HEK293T (cell line): ENCODE measurements at regions not wholly inside any gene's neighbourhood (a gene's known extent, or its start where the extent isn't known, plus 50 kb on each side); places are given as distances from the start of the nearest gene placed in this dataset.
A peak's percentile ranks its signal among the peaks of the same experiment; 100 is the strongest.
"Not testable (repeated sequence)": the region's sequence is repeated elsewhere in the genome, so short reads cannot be mapped to it uniquely, and the experiment has no call there.

Experiments
- CTCF ChIA-PET: fragments of 350-600 bp; formaldehyde crosslinking; extraction: SDS; loops from one replicate; lab custom pipeline; 2021; ENCODE audit warnings: antibody characterized with exemption, inconsistent platforms; lab: Yijun Ruan, JAX
- POLR2A ChIA-PET: fragments of 350-600 bp; formaldehyde crosslinking; extraction: SDS; loops from one replicate; lab custom pipeline; 2020; ENCODE audit warnings: antibody characterized with exemption, inconsistent platforms; lab: Yijun Ruan, JAX
- DNase-seq: peaks from one replicate; pipeline ENCODE4 v3.0.0; 2012; ENCODE audit warnings: mixed read lengths; ENCODE audit errors: extremely low spot score
- ARNT ChIP-seq: fragments of 450-650 bp; IDR thresholded peaks from 2 replicates; pipeline ENCODE4 v1.6.1; 2017; ENCODE audit warnings: mild to moderate bottlenecking
- BHLHE40 ChIP-seq: fragments of 450-650 bp; IDR thresholded peaks from 2 replicates; pipeline ENCODE4 v1.6.1; 2016; ENCODE audit warnings: mild to moderate bottlenecking, moderate library complexity, borderline replicate concordance
- CTBP1 ChIP-seq: fragments of 450-650 bp; IDR thresholded peaks from 2 replicates; pipeline ENCODE4 v1.6.1; 2016; ENCODE audit warnings: borderline replicate concordance
- ELF4 ChIP-seq: fragments of 450-650 bp; IDR thresholded peaks from 2 replicates; pipeline ENCODE4 v1.6.1; 2017; ENCODE audit warnings: antibody characterized with exemption
- FOXA1 ChIP-seq: fragments of 450-650 bp; IDR thresholded peaks from 2 replicates; pipeline ENCODE4 v1.6.1; 2016; ENCODE audit warnings: mild to moderate bottlenecking
- FOXK2 ChIP-seq: fragments of 450-650 bp; IDR thresholded peaks from 2 replicates; pipeline ENCODE4 v1.6.1; 2016; ENCODE audit warnings: mild to moderate bottlenecking
- FOXM1 ChIP-seq: fragments of 450-650 bp; IDR thresholded peaks from 2 replicates; pipeline ENCODE4 v1.6.1; 2017; ENCODE audit warnings: mild to moderate bottlenecking, borderline replicate concordance
- HDGF ChIP-seq: fragments of 450-650 bp; IDR thresholded peaks from 2 replicates; pipeline ENCODE4 v1.6.1; 2017; ENCODE audit warnings: antibody characterized with exemption, borderline replicate concordance
- L3MBTL2 ChIP-seq: fragments of 450-650 bp; conservative IDR thresholded peaks from 2 replicates; pipeline ENCODE4 v1.6.1; 2016; ENCODE audit warnings: mild to moderate bottlenecking
- LEF1 ChIP-seq: fragments of 450-650 bp; IDR thresholded peaks from 2 replicates; pipeline ENCODE4 v1.6.1; 2017; ENCODE audit warnings: mild to moderate bottlenecking, borderline replicate concordance
- NFRKB ChIP-seq: fragments of 450-650 bp; IDR thresholded peaks from 2 replicates; pipeline ENCODE4 v1.6.1; 2016; ENCODE audit warnings: mild to moderate bottlenecking, moderate library complexity
- PKNOX1 ChIP-seq: fragments of 450-650 bp; IDR thresholded peaks from 2 replicates; pipeline ENCODE4 v1.6.1; 2016
- SP1 ChIP-seq: fragments of 450-650 bp; IDR thresholded peaks from 2 replicates; pipeline ENCODE4 v1.6.1; 2017
- SUZ12 ChIP-seq: fragments of 450-650 bp; IDR thresholded peaks from 2 replicates; pipeline ENCODE4 v1.6.1; 2016; ENCODE audit warnings: mild to moderate bottlenecking
- TARDBP ChIP-seq: fragments of 450-650 bp; IDR thresholded peaks from 2 replicates; pipeline ENCODE4 v1.6.1; 2016
- ZNF384 ChIP-seq: fragments of 450-650 bp; IDR thresholded peaks from 2 replicates; pipeline ENCODE4 v1.6.1; 2016

DNA sequence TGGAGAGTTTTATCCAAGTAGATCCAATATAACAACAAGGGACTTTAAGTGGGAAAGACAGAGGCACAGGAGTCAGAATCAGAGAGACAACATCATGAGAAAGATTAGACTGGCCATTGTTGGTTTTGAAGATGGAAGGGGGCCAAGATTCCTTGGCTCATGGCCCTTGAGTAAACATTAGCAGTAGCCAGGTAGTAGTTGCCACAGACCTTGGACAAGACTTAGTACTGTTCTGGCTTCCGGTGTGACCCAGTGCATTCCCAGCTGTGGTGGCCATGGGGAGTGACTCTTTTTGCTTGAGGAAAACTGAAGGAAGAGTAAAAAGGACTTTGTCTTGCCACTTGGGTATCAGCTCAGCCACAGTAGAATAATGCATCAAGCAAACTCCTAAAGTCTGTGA lies 462.2 kb upstream of the CPXCR1 start:
- ChIA-PET POLR2A (no interaction called here), CTCF (no interaction called here)
- TF ChIP-seq FOXA1 (no peak), ARNT (no peak), L3MBTL2 (no peak)
- DNase-seq = no peak

DNA sequence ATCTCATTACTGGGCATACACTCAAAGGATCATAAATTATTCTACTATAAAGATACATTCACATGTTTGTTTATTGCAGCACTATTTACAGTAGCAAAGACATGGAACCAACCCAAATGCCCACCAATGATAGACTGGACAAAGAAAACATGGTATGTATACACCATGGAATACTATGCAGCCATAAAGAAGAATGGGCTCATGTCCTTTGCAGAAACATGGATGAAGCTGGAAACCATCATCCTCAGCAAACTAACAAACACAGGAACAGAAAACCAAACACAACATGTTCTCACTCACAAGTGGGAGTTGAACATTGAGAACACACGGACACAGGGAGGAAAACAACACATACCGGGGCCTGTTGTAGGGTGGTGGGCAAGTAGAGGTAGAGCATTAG lies 433.1 kb upstream of the CPXCR1 start:
- CTCF ChIA-PET = not testable (repeated sequence)

DNA sequence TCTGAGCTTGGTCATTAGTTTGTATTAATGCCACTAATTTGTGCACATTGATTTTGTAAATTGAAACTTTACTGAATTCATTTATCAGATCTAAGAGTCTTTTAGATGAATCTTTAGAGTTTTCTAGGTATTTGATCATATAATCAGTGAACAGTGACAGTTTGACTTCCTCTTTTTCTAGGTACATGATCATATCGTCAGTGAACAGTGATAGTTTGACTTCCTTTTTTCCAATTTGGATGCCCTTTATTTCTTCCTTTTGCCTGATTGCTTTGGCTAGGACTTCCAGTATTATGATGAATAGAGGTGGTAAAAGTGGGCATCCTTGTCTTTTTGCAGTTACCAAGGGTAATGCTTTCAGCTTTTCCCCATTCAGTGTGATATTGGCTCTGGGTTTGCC lies 421.4 kb upstream of the CPXCR1 start:
- ChIA-PET POLR2A (no interaction called here), CTCF (no interaction called here)
- DNase-seq = no peak
- no peak for TF ChIP-seq ARNT
- TF ChIP-seq PKNOX1 = no peak
- TF ChIP-seq HDGF = no peak
- TF ChIP-seq ELF4 = no peak
- no peak for TF ChIP-seq SP1
- no peak for TF ChIP-seq NFRKB
- no peak for TF ChIP-seq ZNF384
- TF ChIP-seq FOXA1 = no peak
- TF ChIP-seq TARDBP = no peak
- TF ChIP-seq SUZ12 = no peak
- no peak for TF ChIP-seq BHLHE40
- TF ChIP-seq CTBP1 = no peak
- no peak for TF ChIP-seq FOXK2
- no peak for TF ChIP-seq L3MBTL2
- no peak for TF ChIP-seq FOXM1
- TF ChIP-seq LEF1 = no peak

More for the DNA sequence above, 433.1 kb upstream of the CPXCR1 start:
- POLR2A ChIA-PET, DNase-seq: not testable (repeated sequence)

- POLR2A ChIA-PET = no interaction called here
- TF ChIP-seq SP1 (no peak), ELF4 (no peak), HDGF (no peak), BHLHE40 (no peak), LEF1 (no peak), NFRKB (no peak), FOXA1 (no peak), ZNF384 (no peak), FOXK2 (no peak), TARDBP (no peak), ARNT (no peak), FOXM1 (no peak)
- no peak for DNase-seq
- CTCF ChIA-PET = no interaction called here
These were observed 391.8 kb upstream of the CPXCR1 start for GRCh38 chrX:88355252-88355651.

GRCh38 chrX:88366314-88366713 lies 380.7 kb upstream of the CPXCR1 start:
- POLR2A ChIA-PET = no interaction called here
- DNase-seq = no peak
- TF ChIP-seq CTBP1 (no peak), ARNT (no peak), ZNF384 (no peak), NFRKB (no peak)
- CTCF ChIA-PET = no interaction called here

- ChIA-PET POLR2A (no interaction called here), CTCF (no interaction called here)
- no peak for TF ChIP-seq BHLHE40
- no peak for TF ChIP-seq CTBP1
- no peak for TF ChIP-seq TARDBP
- no peak for TF ChIP-seq ELF4
- TF ChIP-seq LEF1 = no peak
- no peak for TF ChIP-seq SP1
- TF ChIP-seq SUZ12 = no peak
- no peak for TF ChIP-seq ZNF384
- TF ChIP-seq L3MBTL2 = no peak
- TF ChIP-seq NFRKB = no peak
- no peak for TF ChIP-seq FOXK2
- TF ChIP-seq ARNT = no peak
- DNase-seq = no peak
These were observed 368.6 kb upstream of the CPXCR1 start for GRCh38 chrX:88378406-88378805.

DNA sequence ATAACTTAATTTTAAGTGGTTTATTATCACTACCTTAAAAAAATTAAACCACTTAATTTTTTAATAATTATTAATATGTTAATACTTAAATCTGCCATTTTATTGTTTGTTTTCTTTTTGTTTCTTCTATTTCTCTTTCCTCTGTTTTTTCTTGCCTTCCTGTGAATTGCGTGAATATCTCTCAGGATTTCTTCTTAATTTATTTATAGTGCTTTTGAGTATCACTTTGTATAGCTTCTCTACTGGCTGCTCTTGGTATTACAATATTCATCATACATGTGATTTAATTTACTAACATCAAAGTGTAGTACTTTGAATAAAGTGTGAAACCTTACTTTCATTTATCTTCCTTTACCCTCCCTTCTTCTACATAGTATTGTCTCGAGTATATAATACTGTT lies 349.5 kb upstream of the CPXCR1 start:
- ChIA-PET POLR2A (no interaction called here), CTCF (no interaction called here)
- no peak for DNase-seq
- TF ChIP-seq FOXK2 = 0 out of 2 replicates have a peak, but pooled peaks have one; percentile 26
- no peak for TF ChIP-seq L3MBTL2
- no peak for TF ChIP-seq HDGF

- POLR2A ChIA-PET = no interaction called here
- CTCF ChIA-PET = no interaction called here
- TF ChIP-seq TARDBP = no peak
- TF ChIP-seq L3MBTL2 = no peak
- TF ChIP-seq CTBP1 = no peak
- no peak for TF ChIP-seq HDGF
- no peak for TF ChIP-seq SP1
- TF ChIP-seq NFRKB = no peak
- no peak for DNase-seq
These were observed 331.0 kb upstream of the CPXCR1 start for GRCh38 chrX:88416002-88416401.

DNA sequence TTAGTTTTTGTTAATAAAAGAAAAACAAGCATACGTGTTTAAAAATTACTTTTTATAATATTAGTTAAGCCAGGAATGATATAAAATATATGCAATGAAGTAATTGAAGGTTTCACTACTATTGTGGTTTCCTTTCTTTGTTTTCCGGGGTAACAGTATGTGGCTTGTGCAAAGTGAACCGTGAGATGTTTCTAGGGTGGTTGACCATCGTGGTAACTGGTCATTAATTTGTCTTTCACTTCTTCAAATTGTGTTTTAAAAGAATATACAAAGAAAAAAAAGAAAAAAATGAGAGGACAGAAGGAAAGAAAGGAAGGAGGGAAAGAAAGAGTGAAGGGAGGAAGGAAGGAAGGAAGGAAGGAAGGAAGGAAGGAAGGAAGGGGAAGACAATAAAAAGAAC lies 330.1 kb upstream of the CPXCR1 start:
- TF ChIP-seq HDGF (no peak), CTBP1 (no peak), FOXA1 (no peak), BHLHE40 (no peak), SUZ12 (no peak), ELF4 (no peak), FOXK2 (no peak), TARDBP (no peak), ARNT (no peak), LEF1 (no peak), FOXM1 (no peak), PKNOX1 (no peak), SP1 (no peak), L3MBTL2 (no peak), NFRKB (no peak)
- no peak for DNase-seq
- ChIA-PET CTCF (no interaction called here), POLR2A (no interaction called here)
